AG09319 (cell line): ENCODE measurements at regions not wholly inside any gene's neighbourhood (a gene's known extent, or its start where the extent isn't known, plus 50 kb on each side); places are given as distances from the start of the nearest gene placed in this dataset.

Experiments used
- DNase-seq: peaks from one replicate; pipeline ENCODE4 v3.0.0-alpha.2; 2010; ENCODE audit warnings: low read depth; ENCODE audit errors: extremely low read depth
- CTCF ChIP-seq: IDR thresholded peaks from 2 replicates; pipeline ENCODE4 v1.5.1; 2011; ENCODE audit warnings: low read depth, mild to moderate bottlenecking, inconsistent platforms, low read length, moderate library complexity

GRCh38 chr11:91194546-91194945 is 971.7 kb upstream of the CHORDC1 start:
- no peak for TF ChIP-seq CTCF
- DNase-seq: no peak

GRCh38 chr11:91188484-91188883 is 965.6 kb upstream of the CHORDC1 start:
- DNase-seq: no peak
- TF ChIP-seq CTCF: no peak

GRCh38 chr11:91187314-91187713 is 964.5 kb upstream of the CHORDC1 start:
- no peak for DNase-seq
- no peak for TF ChIP-seq CTCF

- TF ChIP-seq CTCF: no peak
- no peak for DNase-seq
These were observed 955.5 kb upstream of the CHORDC1 start for GRCh38 chr11:91178366-91178765.

- DNase-seq: no peak
- TF ChIP-seq CTCF: no peak
These were observed 951.9 kb upstream of the CHORDC1 start for GRCh38 chr11:91174734-91175133.

- no peak for DNase-seq
- TF ChIP-seq CTCF: no peak
These were observed 951.3 kb upstream of the CHORDC1 start for GRCh38 chr11:91174193-91174592.

GRCh38 chr11:91173701-91174100 is 950.9 kb upstream of the CHORDC1 start:
- DNase-seq: no peak
- TF ChIP-seq CTCF: no peak

- no peak for TF ChIP-seq CTCF
These were observed 947.9 kb upstream of the CHORDC1 start for GRCh38 chr11:91170711-91171110.

More at GRCh38 chr11:91170711-91171110, 947.9 kb upstream of the CHORDC1 start:
- DNase-seq: no peak
